Gastrocnemius medialis (tissue), 4 donors: ENCODE measurements at regions not wholly inside any gene's neighbourhood (a gene's known extent, or its start where the extent isn't known, plus 50 kb on each side); places are given as distances from the start of the nearest gene placed in this dataset.

ENCODE experiments used
- POLR2A ChIP-seq, 2 donors: fragments of 450-650 bp; IDR thresholded peaks; one replicate each; pipeline ENCODE4 v1.6.1; 2017; ENCODE audit warnings: antibody characterized with exemption in 2 of 2, mild to moderate bottlenecking in 2 of 2, moderate library complexity in 2 of 2
- TF ChIP-seq, protein P1 (sequence below), 5 experiments: fragments of 450-650 bp in 3 of 5; fragments of 200-600 bp in 2 of 5; sonication (generic) in 2 of 5; IDR thresholded peaks in 4 of 5; conservative IDR thresholded peaks in 1 of 5; 1 replicate in 4 of 5; 2 replicates in 1 of 5; pipeline ENCODE4 v1.5.1; 2016 to 2019; ENCODE audit warnings: antibody characterized with exemption in 5 of 5, mild to moderate bottlenecking in 3 of 5, moderate library complexity in 3 of 5

DNA sequence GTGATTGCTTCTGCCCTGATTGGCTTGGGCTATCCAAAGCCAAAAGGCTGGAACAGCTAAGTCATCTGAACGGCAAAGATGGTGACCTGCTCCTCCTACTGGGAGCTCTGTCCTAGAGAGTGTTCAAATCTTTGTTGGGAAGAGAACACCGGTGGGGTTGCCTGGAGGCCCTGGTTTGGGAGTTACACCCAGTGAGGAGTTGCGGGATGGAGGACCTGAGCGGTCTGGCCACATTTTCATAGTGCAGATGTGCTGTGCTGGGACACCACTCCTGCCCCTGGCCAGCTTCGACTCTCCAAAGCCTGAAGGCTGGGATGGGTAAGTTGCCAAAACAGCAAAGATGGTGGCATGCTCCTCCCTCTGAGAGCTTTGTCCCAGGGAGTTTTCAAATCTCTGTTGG lies 795.4 kb downstream of the TRHDE start:
- TF ChIP-seq POLR2A (IDR thresholded peaks at IDR 0.05), result no peak
- TF ChIP-seq, protein P1, sequence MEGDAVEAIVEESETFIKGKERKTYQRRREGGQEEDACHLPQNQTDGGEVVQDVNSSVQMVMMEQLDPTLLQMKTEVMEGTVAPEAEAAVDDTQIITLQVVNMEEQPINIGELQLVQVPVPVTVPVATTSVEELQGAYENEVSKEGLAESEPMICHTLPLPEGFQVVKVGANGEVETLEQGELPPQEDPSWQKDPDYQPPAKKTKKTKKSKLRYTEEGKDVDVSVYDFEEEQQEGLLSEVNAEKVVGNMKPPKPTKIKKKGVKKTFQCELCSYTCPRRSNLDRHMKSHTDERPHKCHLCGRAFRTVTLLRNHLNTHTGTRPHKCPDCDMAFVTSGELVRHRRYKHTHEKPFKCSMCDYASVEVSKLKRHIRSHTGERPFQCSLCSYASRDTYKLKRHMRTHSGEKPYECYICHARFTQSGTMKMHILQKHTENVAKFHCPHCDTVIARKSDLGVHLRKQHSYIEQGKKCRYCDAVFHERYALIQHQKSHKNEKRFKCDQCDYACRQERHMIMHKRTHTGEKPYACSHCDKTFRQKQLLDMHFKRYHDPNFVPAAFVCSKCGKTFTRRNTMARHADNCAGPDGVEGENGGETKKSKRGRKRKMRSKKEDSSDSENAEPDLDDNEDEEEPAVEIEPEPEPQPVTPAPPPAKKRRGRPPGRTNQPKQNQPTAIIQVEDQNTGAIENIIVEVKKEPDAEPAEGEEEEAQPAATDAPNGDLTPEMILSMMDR (IDR thresholded peaks at IDR 0.05 in 4 of 5, conservative IDR thresholded peaks at IDR 0.05 in 1 of 5), result no peak
